IMR-90 (cell line): ENCODE measurements at regions not wholly inside any gene's neighbourhood (a gene's known extent, or its start where the extent isn't known, plus 50 kb on each side); places are given as distances from the start of the nearest gene placed in this dataset.

ENCODE experiments used
- ATAC-seq: fragments of 200-7000 bp; cut with Tn5 transposase; 2 replicates; pipeline ENCODE4 v1.9.1; 2020; ENCODE audit warnings: low read depth, mild to moderate bottlenecking, moderate library complexity
- BruUV-seq: library from RNA; stranded (reverse); fragments of 400-500 nt; replicated peaks from 2 replicates; lab custom pipeline; 2021; lab: Mats Ljungman, UMichigan
- CTCF ChIA-PET: fragments of 300-600 bp; formaldehyde crosslinking; extraction: SDS; loops from one replicate; lab custom pipeline; 2021; ENCODE audit warnings: antibody characterized with exemption; lab: Yijun Ruan, JAX
- POLR2A ChIA-PET: fragments of 300-600 bp; sonication (Branson Sonifier 250); formaldehyde crosslinking; loops from one replicate; lab custom pipeline; 2022; ENCODE audit warnings: antibody characterized with exemption; ENCODE audit not compliant: unreplicated experiment; lab: Charles Lee
- DNase-seq: peaks from one replicate; pipeline ENCODE4 v3.0.0; 2013
- H2AFZ ChIP-seq: replicated peaks from 2 replicates; pipeline ENCODE3; 2013; ENCODE audit warnings: low read length, mild to moderate bottlenecking; ENCODE audit not compliant: poor library complexity
- H2AK5ac ChIP-seq: 2 replicates; pipeline ENCODE4 v1.6.1; 2013; ENCODE audit warnings: low read depth, low read length, inconsistent platforms
- H2AK9ac ChIP-seq: replicated peaks from 2 replicates; pipeline ENCODE3; 2013; ENCODE audit warnings: mild to moderate bottlenecking, low read depth, low read length, moderate library complexity; ENCODE audit not compliant: poor library complexity
- H2BK120ac ChIP-seq: 2 replicates; pipeline ENCODE4 v1.6.1; 2013; ENCODE audit warnings: low read depth, low read length, inconsistent platforms
- H2BK15ac ChIP-seq: 3 replicates; pipeline ENCODE4 v1.6.1; 2013; ENCODE audit warnings: low read depth, low read length, inconsistent platforms
- H2BK20ac ChIP-seq: 2 replicates; pipeline ENCODE4 v1.6.1; 2013; ENCODE audit warnings: low read depth, mild to moderate bottlenecking, inconsistent platforms, low read length, moderate library complexity
- H2BK5ac ChIP-seq: 2 replicates; pipeline ENCODE4 v1.6.1; 2013; ENCODE audit warnings: mild to moderate bottlenecking, low read depth, low read length, inconsistent platforms; ENCODE audit not compliant: poor library complexity, severe bottlenecking
- H3K14ac ChIP-seq: replicated peaks from 2 replicates; pipeline ENCODE4 v1.6.1; 2013; ENCODE audit warnings: low read depth, low read length, inconsistent platforms
- H3K18ac ChIP-seq: 2 replicates; pipeline ENCODE4 v1.6.1; 2013; ENCODE audit warnings: low read depth, low read length, control low read depth
- H3K23ac ChIP-seq: 2 replicates; pipeline ENCODE4 v1.6.1; 2013; ENCODE audit warnings: low read depth, low read length, inconsistent platforms
- H3K27ac ChIP-seq: 2 replicates; pipeline ENCODE4 v1.5.1; 2013; ENCODE audit warnings: mild to moderate bottlenecking, control low read depth, low read length; ENCODE audit not compliant: insufficient read depth
- H3K27me3 ChIP-seq: 2 replicates; pipeline ENCODE4 v1.6.1; 2013; ENCODE audit warnings: low read length; ENCODE audit not compliant: control insufficient read depth, insufficient read depth
- H3K36me3 ChIP-seq: 2 replicates; pipeline ENCODE4 v1.6.1; 2013; ENCODE audit warnings: low read length, mixed read lengths; ENCODE audit not compliant: control insufficient read depth, insufficient read depth
- H3K4ac ChIP-seq: 2 replicates; pipeline ENCODE4 v1.6.1; 2013; ENCODE audit warnings: low read depth, low read length, inconsistent platforms
- H3K4me1 ChIP-seq: 2 replicates; pipeline ENCODE4 v1.6.1; 2013; ENCODE audit warnings: low read length, mixed read lengths; ENCODE audit not compliant: control insufficient read depth, insufficient read depth
- H3K4me2 ChIP-seq: 2 replicates; pipeline ENCODE4 v1.6.1; 2013; ENCODE audit warnings: low read depth, mild to moderate bottlenecking, control low read depth, low read length, moderate library complexity
- H3K4me3 ChIP-seq: 2 replicates; pipeline ENCODE4 v1.5.1; 2013; ENCODE audit warnings: low read depth, mild to moderate bottlenecking, control low read depth, low read length, moderate library complexity; ENCODE audit not compliant: insufficient read depth
- H3K56ac ChIP-seq: 2 replicates; pipeline ENCODE4 v1.6.1; 2013; ENCODE audit warnings: low read length, inconsistent platforms; ENCODE audit not compliant: insufficient read depth; ENCODE audit errors: extremely low read depth
- H3K79me1 ChIP-seq, 2 experiments: 2 replicates each; pipeline ENCODE4 v1.6.1; 2013; ENCODE audit warnings: low read length in 2 of 2, inconsistent platforms in 1 of 2, low read depth in 1 of 2
- H3K9ac ChIP-seq: 2 replicates; pipeline ENCODE4 v1.6.1; 2013; ENCODE audit warnings: low read depth, low read length, control low read depth
- H3K9me1 ChIP-seq: 2 replicates; pipeline ENCODE4 v1.6.1; 2013; ENCODE audit warnings: low read length, inconsistent platforms; ENCODE audit not compliant: insufficient read depth
- H3K9me3 ChIP-seq: 2 replicates; pipeline ENCODE4 v1.6.1; 2013; ENCODE audit warnings: low read length; ENCODE audit not compliant: control insufficient read depth, insufficient read depth
- H4K20me1 ChIP-seq: 2 replicates; pipeline ENCODE4 v1.6.1; 2013; ENCODE audit warnings: low read length, inconsistent platforms; ENCODE audit not compliant: insufficient read depth
- H4K5ac ChIP-seq: 2 replicates; pipeline ENCODE4 v1.6.1; 2013; ENCODE audit warnings: mild to moderate bottlenecking, low read depth, low read length, control low read depth
- H4K8ac ChIP-seq, 2 experiments: 2 replicates each; pipeline ENCODE4 v1.6.1; 2013; ENCODE audit warnings: low read depth in 2 of 2, low read length in 2 of 2, control low read depth in 1 of 2, inconsistent platforms in 1 of 2
- H4K91ac ChIP-seq: 2 replicates; pipeline ENCODE4 v1.6.1; 2013; ENCODE audit warnings: low read depth, low read length, inconsistent platforms; ENCODE audit not compliant: insufficient read depth
- ELK1 ChIP-seq: fragments of 150-350 bp; IDR thresholded peaks from 2 replicates; pipeline ENCODE4 v1.6.1; 2016; ENCODE audit warnings: low read depth, mild to moderate bottlenecking, low read length, moderate library complexity, borderline replicate concordance
- RAD21 ChIP-seq: IDR thresholded peaks from 2 replicates; pipeline ENCODE4 v1.6.1; 2012; ENCODE audit warnings: low read length, improper control_type of control experiment
- WGBS, 2 experiments: methylation state at CpG; one replicate each; pipeline versions ENCODE4 v1.1.5 to v1.1.7; 2013; ENCODE audit warnings: missing lambda C conversion rate in 2 of 2; ENCODE audit not compliant: insufficient read length in 1 of 2; ENCODE audit errors: extremely low coverage in 2 of 2; 5-methylcytosine and 5-hydroxymethylcytosine counted together
- dilution Hi-C: fragments of 300-500 bp; cut with HindIII; formaldehyde crosslinking; loops from one replicate; pipeline ENCODE4 v1.14.3; 2018; ENCODE audit warnings: low sequenced_read_pairs; ENCODE audit not compliant: unreplicated experiment
- in situ Hi-C: fragments of 300-500 bp; cut with MboI; formaldehyde crosslinking; loops from 3 replicates; pipeline ENCODE4 v1.14.3; 2019; ENCODE audit warnings: low sequenced_read_pairs, inconsistent platforms, mixed read lengths
- intact Hi-C: fragments of 100-400 bp; cut with micrococcal nuclease; formaldehyde crosslinking; loops from 2 replicates; pipeline ENCODE4 v1.10.0; 2022

GRCh38 chr2:6184532-6185292 lies 492.5 kb downstream of the SOX11 start:
- H3K4ac ChIP-seq = peak overlapping the region; percentile 39; the same call in 1 of the 2 replicates
- no TSS peak for BruUV-seq

More at GRCh38 chr2:6184532-6185292, 492.5 kb downstream of the SOX11 start:
- ChIA-PET CTCF (no interaction called here), POLR2A (no interaction called here)
- no peak overlapping the region for H3K4me3 ChIP-seq
- H3K4me2 ChIP-seq = no peak overlapping the region
- dilution Hi-C loops = no loop called here
- H4K5ac ChIP-seq = no peak overlapping the region
- no peaks in the 10 kb centered on the region for H3K36me3 ChIP-seq
- H4K91ac ChIP-seq = no peak overlapping the region
- no peak overlapping the region for H2AK9ac ChIP-seq
- H3K27ac ChIP-seq = no peak overlapping the region
- in situ Hi-C loops = no loop called here
- peak overlapping the region in 1 of 2 experiments; percentile 13; a peak in 1 of 4 replicates for H4K8ac ChIP-seq
- no peaks in the 10 kb centered on the region for H3K9me3 ChIP-seq
- H2AK5ac ChIP-seq = peak overlapping the region; percentile 68; the same call in 1 of the 2 replicates
- H3K14ac ChIP-seq = 0 out of 2 replicates have a peak overlapping the region, but pooled peaks have one; percentile 58
- H2AFZ ChIP-seq = peak overlapping the region; percentile 43
- ATAC-seq (peak; percentile 15; the same call in 1 of the 2 replicates), DNase-seq (peak; percentile 66)
- intact Hi-C loops = loop anchor here (5.0 to 10.0 kb wide), 2 partner anchors 492 to 590 kb away; partner anchors contain the start of gene SOX11
- no peak overlapping the region for H2BK120ac ChIP-seq
- H2BK20ac ChIP-seq = no peak overlapping the region
- H3K23ac ChIP-seq = no peak overlapping the region; the same call in none of the 2 replicates
- no peak for TF ChIP-seq RAD21
- no peak for TF ChIP-seq ELK1
- H3K79me1 ChIP-seq = no peaks in the 10 kb centered on the region
- H3K27me3 ChIP-seq = no peaks in the 10 kb centered on the region
- H2BK15ac ChIP-seq = peak overlapping the region; percentile 58; the same call in 1 of the 3 replicates
- H3K9ac ChIP-seq = no peak overlapping the region
- WGBS, 2 experiments = 94% methylated on average over 3 of the region's 13 CpGs; no CpG with 5 or more reads in 1 of the 2 experiments
- H3K18ac ChIP-seq = peak overlapping the region; percentile 50; the same call in 1 of the 2 replicates
- peaks cover 2% of the 10 kb centered on the region; the same call in 1 of the 2 replicates for H3K9me1 ChIP-seq
- no peak overlapping the region for H3K56ac ChIP-seq
- H4K20me1 ChIP-seq = no peaks in the 10 kb centered on the region
- no peak overlapping the region for H2BK5ac ChIP-seq
- H3K4me1 ChIP-seq = peaks cover 13% of the 10 kb centered on the region
